Body of pancreas (tissue), 4 donors: ENCODE measurements at regions not wholly inside any gene's neighbourhood (a gene's known extent, or its start where the extent isn't known, plus 50 kb on each side); places are given as distances from the start of the nearest gene placed in this dataset.

Experiments
- POLR2A ChIP-seq, 3 donors: fragments of 450-650 bp; IDR thresholded peaks; one replicate each; pipeline ENCODE4 v1.6.1; 2016; ENCODE audit warnings: antibody characterized with exemption in 3 of 3, mild to moderate bottlenecking in 2 of 3
- TF ChIP-seq, protein P1 (sequence below), 7 experiments: fragments of 450-650 bp in 4 of 7; fragments of 200-600 bp in 3 of 7; sonication (generic) in 3 of 7; IDR thresholded peaks; one replicate each; pipeline ENCODE4 v1.5.1; 2016 to 2019; ENCODE audit warnings: antibody characterized with exemption in 7 of 7

DNA sequence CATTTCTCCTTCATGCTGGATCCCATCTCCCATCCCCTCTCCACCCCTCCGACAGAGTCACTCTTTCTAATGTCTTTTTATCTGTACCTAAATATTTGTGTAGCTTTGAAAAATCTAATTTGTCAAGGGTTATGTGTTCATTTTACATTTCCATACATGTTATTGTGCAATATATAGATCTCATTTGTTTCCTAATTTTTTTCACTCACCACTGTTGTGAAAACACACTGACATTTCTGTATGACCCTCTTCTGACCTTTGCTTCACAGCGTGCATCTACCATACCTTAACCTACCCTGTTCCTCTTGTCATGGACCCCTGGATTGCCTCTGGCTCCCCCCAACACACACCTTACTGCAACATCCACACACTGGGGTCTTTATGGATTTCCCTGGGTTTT, 942.9 kb downstream of the TBC1D22A start:
- TF ChIP-seq, protein P1, sequence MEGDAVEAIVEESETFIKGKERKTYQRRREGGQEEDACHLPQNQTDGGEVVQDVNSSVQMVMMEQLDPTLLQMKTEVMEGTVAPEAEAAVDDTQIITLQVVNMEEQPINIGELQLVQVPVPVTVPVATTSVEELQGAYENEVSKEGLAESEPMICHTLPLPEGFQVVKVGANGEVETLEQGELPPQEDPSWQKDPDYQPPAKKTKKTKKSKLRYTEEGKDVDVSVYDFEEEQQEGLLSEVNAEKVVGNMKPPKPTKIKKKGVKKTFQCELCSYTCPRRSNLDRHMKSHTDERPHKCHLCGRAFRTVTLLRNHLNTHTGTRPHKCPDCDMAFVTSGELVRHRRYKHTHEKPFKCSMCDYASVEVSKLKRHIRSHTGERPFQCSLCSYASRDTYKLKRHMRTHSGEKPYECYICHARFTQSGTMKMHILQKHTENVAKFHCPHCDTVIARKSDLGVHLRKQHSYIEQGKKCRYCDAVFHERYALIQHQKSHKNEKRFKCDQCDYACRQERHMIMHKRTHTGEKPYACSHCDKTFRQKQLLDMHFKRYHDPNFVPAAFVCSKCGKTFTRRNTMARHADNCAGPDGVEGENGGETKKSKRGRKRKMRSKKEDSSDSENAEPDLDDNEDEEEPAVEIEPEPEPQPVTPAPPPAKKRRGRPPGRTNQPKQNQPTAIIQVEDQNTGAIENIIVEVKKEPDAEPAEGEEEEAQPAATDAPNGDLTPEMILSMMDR (IDR thresholded peaks at IDR 0.05): no peak
- TF ChIP-seq POLR2A (IDR thresholded peaks at IDR 0.05): no peak
